ENCODE measurements at regions not wholly inside any gene's neighbourhood (a gene's known extent, or its start where the extent isn't known, plus 50 kb on each side); places are given as distances from the start of the nearest gene placed in this dataset.

- TF ChIP-seq CTCF (conservative IDR thresholded peaks at IDR 0.05) (no peak), EZH2 (IDR thresholded peaks at IDR 0.05; ENCODE audit: low read depth) (no peak)
These were observed 60.0 kb upstream of the FOXD3 start for GRCh38 chr1:63262459-63262770.
